ENCODE measurements at regions not wholly inside any gene's neighbourhood (a gene's known extent, or its start where the extent isn't known, plus 50 kb on each side); places are given as distances from the start of the nearest gene placed in this dataset.

DNA sequence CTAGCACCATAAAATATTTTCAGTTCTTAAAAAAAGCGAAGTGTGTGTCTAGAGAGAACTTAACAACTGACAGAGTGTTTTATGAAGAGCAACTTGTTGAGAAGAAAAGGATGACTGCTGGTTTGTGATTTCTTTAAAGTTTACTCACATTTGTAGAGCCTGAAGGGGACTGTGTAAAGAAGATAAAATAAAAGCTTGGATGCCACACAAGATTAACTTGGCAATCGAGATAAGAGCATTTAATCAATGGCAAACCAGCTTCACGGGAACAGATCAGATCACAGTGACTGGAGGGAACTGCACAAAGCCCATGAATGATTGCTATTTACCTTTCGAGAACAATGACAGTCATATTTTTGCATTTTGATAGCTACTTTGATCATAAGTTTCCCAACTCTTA, 2013.1 kb upstream of the CDH9 start:
- TF ChIP-seq CTCF (IDR thresholded peaks at IDR 0.05; ENCODE audit: control extremely low read depth in 1 of 3, insufficient read depth in 1 of 3, low read depth in 1 of 3, low read length in 3 of 3) (no peak), KDM4A (IDR thresholded peaks at IDR 0.05; ENCODE audit: low read depth, low read length, severe bottlenecking) (no peak), POLR2AphosphoS5 (IDR thresholded peaks at IDR 0.05; ENCODE audit: low read depth, low read length) (no peak), POLR2A (IDR thresholded peaks at IDR 0.05; ENCODE audit: control extremely low read depth in 1 of 2, low read depth in 2 of 2, low read length in 2 of 2) (no peak), GTF2F1 (IDR thresholded peaks at IDR 0.05; ENCODE audit: borderline replicate concordance, low read depth, low read length) (no peak), EP300 (IDR thresholded peaks at IDR 0.05; ENCODE audit: borderline replicate concordance in 1 of 2, low read depth in 2 of 2, low read length in 2 of 2) (no peak)

All from H1 (cell line).